ENCODE measurements at regions not wholly inside any gene's neighbourhood (a gene's known extent, or its start where the extent isn't known, plus 50 kb on each side); places are given as distances from the start of the nearest gene placed in this dataset.

DNA sequence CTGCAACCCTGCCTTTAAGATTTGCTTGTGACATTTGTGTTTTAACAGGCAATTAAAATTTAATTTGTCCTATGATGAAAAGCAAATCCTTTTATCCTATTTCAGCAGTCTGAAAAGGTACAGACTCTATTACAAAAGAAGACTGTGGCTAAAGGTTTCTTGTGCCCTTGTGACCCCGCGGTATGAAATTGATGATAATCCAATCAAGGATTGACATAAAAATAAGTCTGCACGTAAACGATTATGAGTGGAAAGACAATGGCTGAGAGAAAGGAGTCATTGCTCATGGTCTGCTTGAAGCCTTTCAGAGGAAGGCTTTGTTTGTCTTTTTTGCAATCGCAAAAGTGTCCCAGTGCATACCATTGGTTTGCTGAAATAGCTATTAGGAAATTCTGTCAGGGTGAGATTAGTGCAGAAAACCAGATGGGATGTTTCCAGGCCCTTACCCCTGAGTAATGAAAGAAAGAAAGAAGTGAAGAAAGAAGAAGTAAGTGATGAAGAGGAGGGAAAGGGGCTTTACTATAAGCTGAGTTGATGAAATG, 867.8 kb upstream of the CDH8 start:
- Histone ChIP-seq H3K4me1 (no peaks in the 10 kb centered on the region), H3K27ac (no peak overlapping the region), H3K36me3 (no peaks in the 10 kb centered on the region), H3K27me3 (no peaks in the 10 kb centered on the region), H3K9me3 (no peaks in the 10 kb centered on the region), H3K4me3 (no peak overlapping the region)
- DNase-seq (ENCODE audit: extremely low spot score in 2 of 2): no peak
- intact Hi-C loops (cut with DNase I): no loop called here
- TF ChIP-seq, protein P1, sequence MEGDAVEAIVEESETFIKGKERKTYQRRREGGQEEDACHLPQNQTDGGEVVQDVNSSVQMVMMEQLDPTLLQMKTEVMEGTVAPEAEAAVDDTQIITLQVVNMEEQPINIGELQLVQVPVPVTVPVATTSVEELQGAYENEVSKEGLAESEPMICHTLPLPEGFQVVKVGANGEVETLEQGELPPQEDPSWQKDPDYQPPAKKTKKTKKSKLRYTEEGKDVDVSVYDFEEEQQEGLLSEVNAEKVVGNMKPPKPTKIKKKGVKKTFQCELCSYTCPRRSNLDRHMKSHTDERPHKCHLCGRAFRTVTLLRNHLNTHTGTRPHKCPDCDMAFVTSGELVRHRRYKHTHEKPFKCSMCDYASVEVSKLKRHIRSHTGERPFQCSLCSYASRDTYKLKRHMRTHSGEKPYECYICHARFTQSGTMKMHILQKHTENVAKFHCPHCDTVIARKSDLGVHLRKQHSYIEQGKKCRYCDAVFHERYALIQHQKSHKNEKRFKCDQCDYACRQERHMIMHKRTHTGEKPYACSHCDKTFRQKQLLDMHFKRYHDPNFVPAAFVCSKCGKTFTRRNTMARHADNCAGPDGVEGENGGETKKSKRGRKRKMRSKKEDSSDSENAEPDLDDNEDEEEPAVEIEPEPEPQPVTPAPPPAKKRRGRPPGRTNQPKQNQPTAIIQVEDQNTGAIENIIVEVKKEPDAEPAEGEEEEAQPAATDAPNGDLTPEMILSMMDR (IDR thresholded peaks at IDR 0.05): no peak
- no peak for TF ChIP-seq POLR2A (IDR thresholded peaks at IDR 0.05)
- TF ChIP-seq POLR2AphosphoS5 (IDR thresholded peaks at IDR 0.05; ENCODE audit: insufficient read depth in 1 of 2, low read depth in 1 of 2): no peak

- Histone ChIP-seq H3K27ac (no peak overlapping the region), H3K27me3 (no peaks in the 10 kb centered on the region), H3K9me3 (no peaks in the 10 kb centered on the region), H3K4me1 (no peaks in the 10 kb centered on the region), H3K36me3 (no peaks in the 10 kb centered on the region), H3K4me3 (no peak overlapping the region)
- no peak for TF ChIP-seq POLR2AphosphoS5 (IDR thresholded peaks at IDR 0.05; ENCODE audit: insufficient read depth in 1 of 2, low read depth in 1 of 2)
- TF ChIP-seq POLR2A (IDR thresholded peaks at IDR 0.05): no peak
- TF ChIP-seq, protein P1 (IDR thresholded peaks at IDR 0.05): no peak
- no peak for DNase-seq (ENCODE audit: extremely low spot score in 2 of 2)
- intact Hi-C loops (cut with DNase I): no loop called here
Observed at GRCh38 chr16:62899737-62900136, 863.5 kb upstream of the CDH8 start.

- TF ChIP-seq, protein P1 (IDR thresholded peaks at IDR 0.05): no peak
- TF ChIP-seq POLR2A (IDR thresholded peaks at IDR 0.05) (no peak), POLR2AphosphoS5 (IDR thresholded peaks at IDR 0.05; ENCODE audit: insufficient read depth in 1 of 2, low read depth in 1 of 2) (no peak)
- Histone ChIP-seq H3K27me3 (no peaks in the 10 kb centered on the region), H3K9me3 (no peaks in the 10 kb centered on the region), H3K36me3 (no peaks in the 10 kb centered on the region), H3K4me1 (no peaks in the 10 kb centered on the region), H3K4me3 (no peak overlapping the region), H3K27ac (no peak overlapping the region)
- DNase-seq (ENCODE audit: extremely low spot score in 2 of 2): no peak
- intact Hi-C loops (cut with DNase I): no loop called here
Observed at GRCh38 chr16:62889097-62889496, 852.9 kb upstream of the CDH8 start.

DNA sequence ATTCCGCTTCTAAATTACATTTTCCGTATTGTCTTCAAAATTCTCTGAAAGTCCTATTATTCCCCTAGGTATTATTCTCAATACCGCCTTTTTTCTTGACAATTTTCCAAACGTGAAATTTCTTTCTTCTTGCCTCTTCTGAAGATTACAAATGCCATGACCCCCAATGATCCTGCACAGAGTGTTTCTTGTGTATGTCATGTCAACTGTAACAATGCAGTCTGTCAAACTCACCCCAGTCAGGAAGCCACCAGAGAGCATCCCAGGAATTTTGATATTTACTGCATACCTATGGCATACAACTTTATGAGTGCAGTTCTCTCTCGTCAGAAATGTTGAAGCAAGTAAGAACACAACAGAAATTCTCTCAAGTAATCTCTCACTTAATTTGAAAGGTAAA, 847.3 kb upstream of the CDH8 start:
- Histone ChIP-seq H3K27ac (no peak overlapping the region), H3K36me3 (no peaks in the 10 kb centered on the region), H3K27me3 (no peaks in the 10 kb centered on the region), H3K4me1 (no peaks in the 10 kb centered on the region), H3K4me3 (no peak overlapping the region), H3K9me3 (no peaks in the 10 kb centered on the region)
- no peak for DNase-seq (ENCODE audit: extremely low spot score in 2 of 2)
- intact Hi-C loops (cut with DNase I): no loop called here
- TF ChIP-seq, protein P1 (IDR thresholded peaks at IDR 0.05): no peak
- TF ChIP-seq POLR2AphosphoS5 (IDR thresholded peaks at IDR 0.05; ENCODE audit: insufficient read depth in 1 of 2, low read depth in 1 of 2): no peak
- no peak for TF ChIP-seq POLR2A (IDR thresholded peaks at IDR 0.05)

- Histone ChIP-seq H3K36me3 (no peaks in the 10 kb centered on the region), H3K27ac (no peak overlapping the region), H3K4me3 (no peak overlapping the region), H3K4me1 (no peaks in the 10 kb centered on the region), H3K27me3 (no peaks in the 10 kb centered on the region), H3K9me3 (no peaks in the 10 kb centered on the region)
- TF ChIP-seq POLR2A (IDR thresholded peaks at IDR 0.05) (no peak), POLR2AphosphoS5 (IDR thresholded peaks at IDR 0.05; ENCODE audit: insufficient read depth in 1 of 2, low read depth in 1 of 2) (no peak)
- TF ChIP-seq, protein P1 (IDR thresholded peaks at IDR 0.05): no peak
- DNase-seq (ENCODE audit: extremely low spot score in 2 of 2): no peak
- intact Hi-C loops (cut with DNase I): no loop called here
Observed at GRCh38 chr16:62882552-62883221, 846.4 kb upstream of the CDH8 start.

All from vagina (tissue), 2 donors.